Peyer's patch (tissue), 4 donors: ENCODE measurements at regions not wholly inside any gene's neighbourhood (a gene's known extent, or its start where the extent isn't known, plus 50 kb on each side); places are given as distances from the start of the nearest gene placed in this dataset.

Experiments
- DNase-seq, 3 donors: peaks; one replicate each; pipeline ENCODE4 v3.0.0-alpha.2; 2017 to 2019
- H3K27ac ChIP-seq, 4 donors: fragments of 200-600 bp; sonication (generic); one replicate each; pipeline ENCODE4 v1.5.1; 2016 to 2019
- H3K27me3 ChIP-seq, 2 donors: fragments of 200-600 bp; sonication (generic); one replicate each; pipeline ENCODE4 v1.5.1; 2019
- H3K36me3 ChIP-seq, 3 donors: fragments of 200-600 bp; sonication (generic); one replicate each; pipeline ENCODE4 v1.5.1; 2016 to 2019
- H3K4me1 ChIP-seq, 4 donors: fragments of 200-600 bp; sonication (generic); one replicate each; pipeline ENCODE4 v1.5.1; 2016 to 2019
- H3K4me3 ChIP-seq, 4 donors: fragments of 200-600 bp; sonication (generic); 1 replicate in 3 of 4; 2 replicates in 1 of 4; pipeline ENCODE4 v1.5.1; 2016 to 2019; ENCODE audit warnings: mild to moderate bottlenecking in 1 of 4
- H3K9me3 ChIP-seq, 4 donors: fragments of 200-600 bp; sonication (generic); one replicate each; pipeline ENCODE4 v1.5.1; 2016 to 2019; ENCODE audit warnings: mild to moderate bottlenecking in 1 of 4
- CTCF ChIP-seq, 6 experiments: fragments of 450-650 bp in 4 of 6; fragments of 200-600 bp in 2 of 6; sonication (generic) in 1 of 6; IDR thresholded peaks; one replicate each; pipeline ENCODE4 v1.5.1; 2017 to 2019; ENCODE audit warnings: antibody characterized with exemption in 6 of 6, mild to moderate bottlenecking in 3 of 6, moderate library complexity in 1 of 6
- POLR2A ChIP-seq, 2 donors: fragments of 450-650 bp; IDR thresholded peaks; one replicate each; pipeline ENCODE4 v1.5.1; 2017; ENCODE audit warnings: antibody characterized with exemption in 2 of 2, mild to moderate bottlenecking in 2 of 2, moderate library complexity in 2 of 2

GRCh38 chr18:56323673-56324072 lies 314.7 kb downstream of the TXNL1 start:
- no peak for DNase-seq
- TF ChIP-seq CTCF (IDR thresholded peaks at IDR 0.05) (no peak), POLR2A (IDR thresholded peaks at IDR 0.05) (no peak)
- H3K9me3 ChIP-seq, result no peaks in the 10 kb centered on the region
- H3K4me3 ChIP-seq, result no peak overlapping the region
- no peaks in the 10 kb centered on the region for H3K36me3 ChIP-seq
- H3K4me1 ChIP-seq, result no peaks in the 10 kb centered on the region
- no peaks in the 10 kb centered on the region for H3K27me3 ChIP-seq
- no peak overlapping the region for H3K27ac ChIP-seq

GRCh38 chr18:56322406-56322805 lies 316.0 kb downstream of the TXNL1 start:
- DNase-seq, result no peak
- Histone ChIP-seq H3K4me3 (no peak overlapping the region), H3K36me3 (no peaks in the 10 kb centered on the region), H3K27me3 (no peaks in the 10 kb centered on the region), H3K27ac (no peak overlapping the region), H3K9me3 (no peaks in the 10 kb centered on the region), H3K4me1 (no peaks in the 10 kb centered on the region)
- TF ChIP-seq CTCF (IDR thresholded peaks at IDR 0.05) (no peak), POLR2A (IDR thresholded peaks at IDR 0.05) (no peak)

- Histone ChIP-seq H3K9me3 (no peaks in the 10 kb centered on the region), H3K27me3 (no peaks in the 10 kb centered on the region), H3K4me1 (no peaks in the 10 kb centered on the region), H3K4me3 (no peak overlapping the region), H3K27ac (no peak overlapping the region), H3K36me3 (no peaks in the 10 kb centered on the region)
- TF ChIP-seq CTCF (IDR thresholded peaks at IDR 0.05) (no peak), POLR2A (IDR thresholded peaks at IDR 0.05) (no peak)
- DNase-seq, result no peak
Measured at GRCh38 chr18:56321470-56321869, 316.9 kb downstream of the TXNL1 start.

- no peaks in the 10 kb centered on the region for H3K36me3 ChIP-seq
Measured at GRCh38 chr18:56319953-56320352, 318.4 kb downstream of the TXNL1 start.

GRCh38 chr18:56316727-56317126 lies 321.7 kb downstream of the TXNL1 start:
- no peak for DNase-seq
- Histone ChIP-seq H3K36me3 (no peaks in the 10 kb centered on the region), H3K27ac (no peak overlapping the region), H3K4me1 (no peaks in the 10 kb centered on the region), H3K9me3 (no peaks in the 10 kb centered on the region), H3K4me3 (no peak overlapping the region), H3K27me3 (no peaks in the 10 kb centered on the region)
- TF ChIP-seq POLR2A (IDR thresholded peaks at IDR 0.05) (no peak), CTCF (IDR thresholded peaks at IDR 0.05) (no peak)

More at GRCh38 chr18:56319953-56320352, 318.4 kb downstream of the TXNL1 start:
- DNase-seq, result no peak
- no peaks in the 10 kb centered on the region for H3K27me3 ChIP-seq
- H3K4me1 ChIP-seq, result no peaks in the 10 kb centered on the region
- no peak for TF ChIP-seq POLR2A (IDR thresholded peaks at IDR 0.05)
- no peak for TF ChIP-seq CTCF (IDR thresholded peaks at IDR 0.05)
- no peak overlapping the region for H3K4me3 ChIP-seq
- H3K9me3 ChIP-seq, result no peaks in the 10 kb centered on the region
- H3K27ac ChIP-seq, result no peak overlapping the region

GRCh38 chr18:56315363-56315762 lies 323.0 kb downstream of the TXNL1 start:
- Histone ChIP-seq H3K9me3 (no peaks in the 10 kb centered on the region), H3K27ac (no peak overlapping the region), H3K36me3 (no peaks in the 10 kb centered on the region), H3K4me1 (no peaks in the 10 kb centered on the region), H3K4me3 (no peak overlapping the region), H3K27me3 (no peaks in the 10 kb centered on the region)
- no peak for DNase-seq
- TF ChIP-seq POLR2A (IDR thresholded peaks at IDR 0.05) (no peak), CTCF (IDR thresholded peaks at IDR 0.05) (no peak)
